DOHH2 (cell line): ENCODE measurements at regions not wholly inside any gene's neighbourhood (a gene's known extent, or its start where the extent isn't known, plus 50 kb on each side); places are given as distances from the start of the nearest gene placed in this dataset.
A peak's percentile ranks its signal among the peaks of the same experiment; 100 is the strongest.

Experiments used
- H3F3A ChIP-seq: fragments of 200-600 bp; sonication (generic), shearing (Covaris generic); 2 replicates; pipeline ENCODE4 v1.6.0; 2016; ENCODE audit warnings: antibody characterized with exemption, mild to moderate bottlenecking; ENCODE audit not compliant: control insufficient read depth, insufficient read depth
- H3K27ac ChIP-seq: fragments of 200-600 bp; sonication (generic); 2 replicates; pipeline ENCODE4 v1.5.1; 2014; ENCODE audit warnings: low read depth, mild to moderate bottlenecking, low read length, moderate library complexity
- H3K27me3 ChIP-seq: fragments of 200-600 bp; sonication (generic); 2 replicates; pipeline ENCODE4 v1.6.1; 2014; ENCODE audit warnings: mild to moderate bottlenecking, low read length, mixed read lengths; ENCODE audit not compliant: control insufficient read depth
- H3K36me3 ChIP-seq: fragments of 200-600 bp; sonication (generic); 2 replicates; pipeline ENCODE4 v1.6.1; 2014; ENCODE audit warnings: mild to moderate bottlenecking, low read length, moderate library complexity, mixed read lengths; ENCODE audit not compliant: control insufficient read depth
- H3K4me1 ChIP-seq: fragments of 200-600 bp; sonication (generic); 2 replicates; pipeline ENCODE4 v1.6.1; 2014; ENCODE audit warnings: mild to moderate bottlenecking, low read length, mixed read lengths; ENCODE audit not compliant: control insufficient read depth
- H3K4me2 ChIP-seq: fragments of 200-600 bp; sonication (generic); 2 replicates; pipeline ENCODE4 v1.6.0; 2014; ENCODE audit warnings: mild to moderate bottlenecking, low read length, moderate library complexity
- H3K4me3 ChIP-seq: fragments of 200-600 bp; sonication (generic); 2 replicates; pipeline ENCODE4 v1.5.1; 2014; ENCODE audit warnings: mild to moderate bottlenecking, low read length, mixed read lengths
- H3K79me2 ChIP-seq: fragments of 200-600 bp; sonication (generic); 2 replicates; pipeline ENCODE4 v1.6.1; 2014; ENCODE audit warnings: mild to moderate bottlenecking, low read length, mixed read lengths; ENCODE audit not compliant: control insufficient read depth
- H3K9me2 ChIP-seq: fragments of 200-600 bp; sonication (generic); replicated peaks from 2 replicates; pipeline ENCODE4 v1.6.1; 2014; ENCODE audit warnings: mild to moderate bottlenecking, low read length, mixed read lengths; ENCODE audit not compliant: control insufficient read depth
- H3K9me3 ChIP-seq: fragments of 200-600 bp; sonication (generic); 2 replicates; pipeline ENCODE4 v1.6.1; 2014; ENCODE audit warnings: antibody characterized with exemption, low read length, mixed read lengths; ENCODE audit not compliant: control insufficient read depth, insufficient read depth
- H4K20me1 ChIP-seq: fragments of 200-600 bp; sonication (generic); 2 replicates; pipeline ENCODE4 v1.6.0; 2014; ENCODE audit warnings: low read depth, mild to moderate bottlenecking, antibody characterized with exemption, low read length, moderate library complexity; ENCODE audit not compliant: control insufficient read depth, insufficient read depth
- CTCF ChIP-seq: fragments of 200-600 bp; sonication (generic); IDR thresholded peaks from one replicate; pipeline ENCODE4 v1.5.1; 2014; ENCODE audit warnings: antibody characterized with exemption, mild to moderate bottlenecking, low read depth, low read length; ENCODE audit not compliant: poor library complexity, severe bottlenecking
- EZH2phosphoT487 ChIP-seq: fragments of 200-600 bp; sonication (generic); IDR thresholded peaks from 2 replicates; pipeline ENCODE4 v1.6.1; 2017; ENCODE audit warnings: borderline replicate concordance, mild to moderate bottlenecking, antibody characterized with exemption, low read length, moderate library complexity, mixed read lengths

GRCh38 chr2:16962505-16962904, 296.9 kb upstream of the CYRIA start:
- Histone ChIP-seq H3K27me3 (no peaks in the 10 kb centered on the region), H3K36me3 (no peaks in the 10 kb centered on the region), H3K4me1 (peaks cover 50% of the 10 kb centered on the region), H3K27ac (no peak overlapping the region), H4K20me1 (no peaks in the 10 kb centered on the region), H3K4me3 (no peak overlapping the region), H3K79me2 (no peaks in the 10 kb centered on the region), H3F3A (no peaks in the 10 kb centered on the region), H3K9me2 (no peaks in the 10 kb centered on the region), H3K9me3 (no peaks in the 10 kb centered on the region), H3K4me2 (no peak overlapping the region)
- no peak for TF ChIP-seq EZH2phosphoT487
- no peak for TF ChIP-seq CTCF

- no peaks in the 10 kb centered on the region for H3K9me2 ChIP-seq
- no peaks in the 10 kb centered on the region for H3K79me2 ChIP-seq
- H3K27me3 ChIP-seq: no peaks in the 10 kb centered on the region
- H3K4me1 ChIP-seq: peaks cover 51% of the 10 kb centered on the region
- H3K4me2 ChIP-seq: peak overlapping the region; percentile 53
- no peaks in the 10 kb centered on the region for H3K36me3 ChIP-seq
- H3F3A ChIP-seq: no peaks in the 10 kb centered on the region
- H3K4me3 ChIP-seq: peak overlapping the region; percentile 43
- TF ChIP-seq CTCF: no peak
- TF ChIP-seq EZH2phosphoT487: no peak
- H3K9me3 ChIP-seq: no peaks in the 10 kb centered on the region
- no peaks in the 10 kb centered on the region for H4K20me1 ChIP-seq
- peak overlapping the region; percentile 48 for H3K27ac ChIP-seq
Observed at GRCh38 chr2:16960579-16960978, 294.9 kb upstream of the CYRIA start.

- Histone ChIP-seq H3K4me3 (peak overlapping the region; percentile 16), H3K27ac (peak overlapping the region; percentile 16), H3K9me2 (no peaks in the 10 kb centered on the region), H3K79me2 (no peaks in the 10 kb centered on the region), H3K4me1 (peaks cover 57% of the 10 kb centered on the region), H3F3A (no peaks in the 10 kb centered on the region), H3K9me3 (no peaks in the 10 kb centered on the region), H4K20me1 (no peaks in the 10 kb centered on the region), H3K4me2 (peak overlapping the region; percentile 51), H3K36me3 (no peaks in the 10 kb centered on the region), H3K27me3 (no peaks in the 10 kb centered on the region)
- no peak for TF ChIP-seq EZH2phosphoT487
- TF ChIP-seq CTCF: no peak
Observed at GRCh38 chr2:16958266-16958665, 292.6 kb upstream of the CYRIA start.
